B cell (primary cell): ENCODE measurements at regions not wholly inside any gene's neighbourhood (a gene's known extent, or its start where the extent isn't known, plus 50 kb on each side); places are given as distances from the start of the nearest gene placed in this dataset.

Experiments
- ATAC-seq: fragments of 200-7000 bp; cut with Tn5 transposase; one replicate; pipeline ENCODE4 v1.10.0; 2021; ENCODE audit warnings: low read depth, mild to moderate bottlenecking, moderate number of reproducible peaks, moderate library complexity
- CTCF ChIA-PET: fragments of 350-600 bp; sonication (Branson Sonifier 250); formaldehyde crosslinking; loops from one replicate; lab custom pipeline; 2021; ENCODE audit warnings: antibody characterized with exemption, inconsistent platforms; lab: Charles Lee
- POLR2A ChIA-PET: fragments of 350-600 bp; sonication (Branson Sonifier 250); formaldehyde crosslinking; loops from one replicate; lab custom pipeline; 2021; ENCODE audit warnings: antibody characterized with exemption; lab: Charles Lee
- DNase-seq: peaks from one replicate; pipeline ENCODE4 v3.0.0; 2013
- H2AFZ ChIP-seq: 2 replicates; pipeline ENCODE4 v1.6.1; 2012; ENCODE audit warnings: mild to moderate bottlenecking, low read depth, low read length; ENCODE audit not compliant: insufficient read depth, poor library complexity, severe bottlenecking
- H3K27ac ChIP-seq, 2 donors: 1 replicate in 1 of 2; 2 replicates in 1 of 2; pipeline ENCODE4 v1.5.1; 2012 to 2013; ENCODE audit warnings: low read length in 2 of 2, mild to moderate bottlenecking in 2 of 2, moderate library complexity in 1 of 2
- H3K27me3 ChIP-seq, 4 experiments: fragments of 200-600 bp in 1 of 4; sonication (generic) in 1 of 4; replicated peaks in 1 of 4; 1 replicate in 2 of 4; 2 replicates in 2 of 4; pipeline versions ENCODE4 v1.6.1 to v1.7.0; 2013 to 2016; ENCODE audit warnings: low read length in 3 of 4, mild to moderate bottlenecking in 2 of 4, mixed read lengths in 1 of 4, moderate library complexity in 1 of 4; ENCODE audit not compliant: insufficient read depth in 4 of 4, control insufficient read depth in 3 of 4; ENCODE audit errors: control extremely low read depth in 1 of 4
- H3K36me3 ChIP-seq, 2 experiments: replicated peaks in 1 of 2; 1 replicate in 1 of 2; 2 replicates in 1 of 2; pipeline versions ENCODE4 v1.6.1 to v1.7.1; 2013; ENCODE audit warnings: low read length in 1 of 2; ENCODE audit not compliant: insufficient read depth in 2 of 2, control insufficient read depth in 1 of 2; ENCODE audit errors: control extremely low read depth in 1 of 2, extremely low read depth in 1 of 2
- H3K4me1 ChIP-seq, 2 donors: fragments of 200-600 bp in 1 of 2; sonication (generic) in 1 of 2; 1 replicate in 1 of 2; 2 replicates in 1 of 2; pipeline versions ENCODE4 v1.5.1 to v1.6.1; 2013 to 2017; ENCODE audit warnings: low read length in 2 of 2; ENCODE audit not compliant: control insufficient read depth in 2 of 2, insufficient read depth in 2 of 2
- H3K4me2 ChIP-seq: replicated peaks from 2 replicates; pipeline ENCODE3; 2012; ENCODE audit warnings: mild to moderate bottlenecking, low read depth, low read length; ENCODE audit not compliant: poor library complexity, severe bottlenecking
- H3K4me3 ChIP-seq, 5 experiments: fragments of 200-600 bp in 1 of 5; sonication (generic) in 1 of 5; 1 replicate in 3 of 5; 2 replicates in 2 of 5; pipeline versions ENCODE4 v1.5.1 to v1.7.0; 2011 to 2016; ENCODE audit warnings: low read length in 4 of 5, mild to moderate bottlenecking in 4 of 5, low read depth in 2 of 5, control low read depth in 1 of 5, moderate library complexity in 1 of 5; ENCODE audit not compliant: insufficient read depth in 1 of 5; ENCODE audit errors: control extremely low read depth in 1 of 5, extremely low read depth in 1 of 5
- H3K79me2 ChIP-seq: fragments of 200-600 bp; sonication (generic); one replicate; pipeline ENCODE4 v1.6.0; 2016; ENCODE audit warnings: low read length; ENCODE audit not compliant: control insufficient read depth, insufficient read depth
- H3K9ac ChIP-seq: fragments of 200-600 bp; sonication (generic); 2 replicates; pipeline ENCODE4 v1.6.1; 2017; ENCODE audit warnings: mild to moderate bottlenecking, low read length, moderate library complexity
- H3K9me3 ChIP-seq, 3 donors: one replicate each; pipeline versions ENCODE4 v1.6.1 to v1.7.1; 2013; ENCODE audit warnings: low read length in 2 of 3; ENCODE audit not compliant: control insufficient read depth in 2 of 3, insufficient read depth in 1 of 3; ENCODE audit errors: control extremely low read depth in 1 of 3
- H4K20me1 ChIP-seq: 2 replicates; pipeline ENCODE4 v1.6.0; 2012; ENCODE audit warnings: mild to moderate bottlenecking, low read length; ENCODE audit not compliant: insufficient read depth, control insufficient read depth, poor library complexity, severe bottlenecking
- H3K27ac Mint-ChIP-seq: one replicate; pipeline ENCODE4 v1.8.0; 2021; ENCODE audit warnings: mixed read lengths
- H3K27me3 Mint-ChIP-seq: one replicate; pipeline ENCODE4 v1.8.0; 2021; ENCODE audit warnings: mixed read lengths
- H3K4me1 Mint-ChIP-seq: one replicate; pipeline ENCODE4 v1.8.0; 2021; ENCODE audit warnings: mixed read lengths
- H3K4me3 Mint-ChIP-seq: one replicate; pipeline ENCODE4 v1.8.0; 2021; ENCODE audit warnings: mixed read lengths
- H3K9me3 Mint-ChIP-seq: one replicate; pipeline ENCODE4 v1.8.0; 2022; ENCODE audit warnings: mixed read lengths; ENCODE audit not compliant: insufficient read depth
- EZH2 ChIP-seq: IDR thresholded peaks from 2 replicates; pipeline ENCODE4 v1.6.1; 2012; ENCODE audit warnings: borderline replicate concordance, low read depth, mild to moderate bottlenecking, moderate library complexity, low read length; ENCODE audit not compliant: insufficient read depth, poor library complexity, severe bottlenecking
- WGBS: methylation state at CpG from one replicate; pipeline ENCODE4 v1.1.5; 2013; ENCODE audit warnings: missing lambda C conversion rate; ENCODE audit not compliant: insufficient coverage; 5-methylcytosine and 5-hydroxymethylcytosine counted together
- intact Hi-C: fragments of 100-400 bp; cut with micrococcal nuclease; formaldehyde crosslinking; loops from one replicate; pipeline ENCODE4 v1.10.0; 2022
- TF ChIP-seq, protein P1 (sequence below): fragments of 200-600 bp; IDR thresholded peaks from one replicate; pipeline ENCODE4 v1.8.0; 2022; ENCODE audit warnings: antibody characterized with exemption, mild to moderate bottlenecking

DNA sequence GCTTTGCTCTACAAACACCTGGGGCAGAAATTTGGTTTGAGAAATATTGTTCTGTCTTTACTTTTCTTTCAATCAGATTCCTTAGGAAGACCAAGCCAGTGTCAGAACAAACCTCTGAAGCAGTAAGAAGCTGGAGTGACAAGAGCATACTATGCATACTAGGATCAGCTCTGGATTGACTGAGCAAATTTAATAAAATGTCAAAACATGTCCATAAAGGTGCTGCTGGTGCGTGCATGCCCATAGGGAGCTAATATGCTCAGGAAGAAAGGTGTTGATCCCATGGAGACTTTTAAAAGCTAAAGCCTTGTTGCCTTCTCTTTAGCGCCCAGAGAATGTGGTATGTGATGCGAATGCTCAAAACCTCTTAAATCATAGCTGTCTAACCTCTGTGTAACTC lies 1076.2 kb downstream of the NLGN4Y start:
- no peak overlapping the region for H2AFZ ChIP-seq
- ChIA-PET POLR2A (no interaction called here), CTCF (no interaction called here)
- WGBS, result 57% methylated on average over 1 of the region's 3 CpGs
- no peaks in the 10 kb centered on the region for H3K27me3 ChIP-seq
- Mint-ChIP-seq H3K9me3 (no peaks in the 10 kb centered on the region), H3K4me1 (no peaks in the 10 kb centered on the region), H3K27me3 (no peaks in the 10 kb centered on the region), H3K4me3 (no peak overlapping the region), H3K27ac (no peak overlapping the region)
- intact Hi-C loops, result no loop called here
- H3K4me2 ChIP-seq, result no peak overlapping the region
- H3K27ac ChIP-seq, result no peak overlapping the region
- no peak overlapping the region for H3K9ac ChIP-seq
- no peaks in the 10 kb centered on the region for H3K36me3 ChIP-seq
- DNase-seq (no peak), ATAC-seq (no peak)
- TF ChIP-seq, protein P1, sequence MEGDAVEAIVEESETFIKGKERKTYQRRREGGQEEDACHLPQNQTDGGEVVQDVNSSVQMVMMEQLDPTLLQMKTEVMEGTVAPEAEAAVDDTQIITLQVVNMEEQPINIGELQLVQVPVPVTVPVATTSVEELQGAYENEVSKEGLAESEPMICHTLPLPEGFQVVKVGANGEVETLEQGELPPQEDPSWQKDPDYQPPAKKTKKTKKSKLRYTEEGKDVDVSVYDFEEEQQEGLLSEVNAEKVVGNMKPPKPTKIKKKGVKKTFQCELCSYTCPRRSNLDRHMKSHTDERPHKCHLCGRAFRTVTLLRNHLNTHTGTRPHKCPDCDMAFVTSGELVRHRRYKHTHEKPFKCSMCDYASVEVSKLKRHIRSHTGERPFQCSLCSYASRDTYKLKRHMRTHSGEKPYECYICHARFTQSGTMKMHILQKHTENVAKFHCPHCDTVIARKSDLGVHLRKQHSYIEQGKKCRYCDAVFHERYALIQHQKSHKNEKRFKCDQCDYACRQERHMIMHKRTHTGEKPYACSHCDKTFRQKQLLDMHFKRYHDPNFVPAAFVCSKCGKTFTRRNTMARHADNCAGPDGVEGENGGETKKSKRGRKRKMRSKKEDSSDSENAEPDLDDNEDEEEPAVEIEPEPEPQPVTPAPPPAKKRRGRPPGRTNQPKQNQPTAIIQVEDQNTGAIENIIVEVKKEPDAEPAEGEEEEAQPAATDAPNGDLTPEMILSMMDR, result no peak
- no peak for TF ChIP-seq EZH2
- H3K4me3 ChIP-seq, result no peak overlapping the region
- no peaks in the 10 kb centered on the region for H4K20me1 ChIP-seq
- H3K79me2 ChIP-seq, result no peaks in the 10 kb centered on the region
- no peaks in the 10 kb centered on the region for H3K4me1 ChIP-seq
- no peaks in the 10 kb centered on the region for H3K9me3 ChIP-seq

DNA sequence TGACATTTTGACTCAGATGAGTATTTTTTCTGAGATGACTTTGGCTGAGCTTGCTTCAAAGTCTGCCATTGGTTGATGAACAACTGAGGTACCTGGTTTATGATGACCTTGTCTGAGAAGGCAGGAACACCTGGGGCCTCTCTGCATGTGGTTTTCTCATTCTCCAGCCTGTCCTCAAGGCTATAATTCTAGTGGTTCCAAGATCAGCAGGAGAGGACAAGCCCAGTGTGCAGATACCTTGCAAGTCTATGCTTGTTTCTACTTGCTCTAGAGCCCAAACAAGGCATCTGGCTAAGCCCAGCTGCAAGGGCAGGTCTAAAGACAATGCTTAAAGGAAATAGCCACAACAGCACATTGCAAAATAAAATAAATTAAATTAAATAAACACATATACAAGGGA lies 1100.0 kb downstream of the NLGN4Y start:
- intact Hi-C loops, result no loop called here
- Histone ChIP-seq H3K9ac (no peak overlapping the region), H3K9me3 (no peaks in the 10 kb centered on the region), H3K4me2 (no peak overlapping the region), H3K79me2 (no peaks in the 10 kb centered on the region), H3K4me3 (no peak overlapping the region), H3K27ac (no peak overlapping the region), H3K27me3 (no peaks in the 10 kb centered on the region), H3K4me1 (no peaks in the 10 kb centered on the region), H3K36me3 (no peaks in the 10 kb centered on the region), H2AFZ (no peak overlapping the region), H4K20me1 (no peaks in the 10 kb centered on the region)
- no peak overlapping the region for H3K27ac Mint-ChIP-seq
- ATAC-seq, result no peak
- no peak for DNase-seq
- H3K27me3 Mint-ChIP-seq, result no peaks in the 10 kb centered on the region
- POLR2A ChIA-PET, result no interaction called here
- H3K4me3 Mint-ChIP-seq, result no peak overlapping the region
- no peaks in the 10 kb centered on the region for H3K4me1 Mint-ChIP-seq
- CTCF ChIA-PET, result no interaction called here
- H3K9me3 Mint-ChIP-seq, result no peaks in the 10 kb centered on the region
- TF ChIP-seq, protein P1, result no peak
- TF ChIP-seq EZH2, result no peak
